ENCODE measurements at regions not wholly inside any gene's neighbourhood (a gene's known extent, or its start where the extent isn't known, plus 50 kb on each side); places are given as distances from the start of the nearest gene placed in this dataset.

- no peak overlapping the region for H2BK5ac ChIP-seq (ENCODE audit: low read length)
- H3K27ac ChIP-seq (replicated peaks; ENCODE audit: low read length) = no peak overlapping the region
- no peak for DNase-seq (ENCODE audit: low spot score)
- no peak overlapping the region for H3K18ac ChIP-seq (ENCODE audit: low read length)
- no peaks in the 10 kb centered on the region for H3K27me3 ChIP-seq (ENCODE audit: control insufficient read depth in 3 of 3, insufficient read depth in 3 of 3, low read depth in 1 of 3, low read length in 3 of 3)
- no peak overlapping the region for H3K4ac ChIP-seq (ENCODE audit: low read length)
- no peaks in the 10 kb centered on the region for H3K36me3 ChIP-seq (replicated peaks in 1 of 2; ENCODE audit: control insufficient read depth in 2 of 2, insufficient read depth in 2 of 2, low read length in 2 of 2)
- H2BK120ac ChIP-seq (ENCODE audit: low read depth, low read length) = no peak overlapping the region
- no peak overlapping the region for H3K4me3 ChIP-seq (ENCODE audit: low read length in 2 of 2)
- H3K4me1 ChIP-seq (ENCODE audit: control insufficient read depth in 2 of 2, insufficient read depth in 1 of 2, low read depth in 1 of 2, low read length in 2 of 2) = peaks cover 2 to 5% of the 10 kb centered on the region in 2 donors
- no peak overlapping the region for H2BK15ac ChIP-seq (ENCODE audit: low read length)
- no peak overlapping the region for H3K4me2 ChIP-seq (ENCODE audit: insufficient read depth, low read length, poor library complexity, severe bottlenecking)
- H2BK12ac ChIP-seq (ENCODE audit: low read length) = no peak overlapping the region
- no peak overlapping the region for H4K8ac ChIP-seq (ENCODE audit: low read depth, low read length)
- H3K79me1 ChIP-seq (ENCODE audit: low read depth, low read length) = no peaks in the 10 kb centered on the region
- no peak overlapping the region for H3K14ac ChIP-seq (ENCODE audit: low read length)
- no peak overlapping the region for H4K91ac ChIP-seq (ENCODE audit: low read depth, low read length, poor library complexity)
- no peak overlapping the region for H3K23ac ChIP-seq (ENCODE audit: low read depth, low read length, poor library complexity)
- no peak overlapping the region for H2AFZ ChIP-seq (ENCODE audit: low read length)
- no peak overlapping the region for H3K9ac ChIP-seq (ENCODE audit: low read depth, low read length, poor library complexity)
- no peaks in the 10 kb centered on the region for H3K9me3 ChIP-seq (replicated peaks in 1 of 2; ENCODE audit: control insufficient read depth in 2 of 2, insufficient read depth in 1 of 2, low read depth in 1 of 2, low read length in 2 of 2)
- whole genome bisulfite sequencing, 2 donors (ENCODE audit: extremely low coverage in 2 of 2, insufficient read length in 2 of 2, insufficient replicate concordance in 1 of 2) = no CpG with 5 or more reads among the region's 4 CpGs
- no peak overlapping the region for H2AK5ac ChIP-seq (ENCODE audit: low read depth, low read length)
Observed at GRCh38 chr2:200220251-200220650, 86.2 kb upstream of the SPATS2L start.

GRCh38 chr2:200221055-200221955 lies 85.2 kb upstream of the SPATS2L start:
- no peak for DNase-seq (ENCODE audit: low spot score)
- Histone ChIP-seq H2AK5ac (ENCODE audit: low read depth, low read length) (no peak overlapping the region), H2AFZ (ENCODE audit: low read length) (no peak overlapping the region), H3K4me1 (ENCODE audit: control insufficient read depth in 2 of 2, insufficient read depth in 1 of 2, low read depth in 1 of 2, low read length in 2 of 2) (peaks cover 2 to 5% of the 10 kb centered on the region in 2 donors), H3K9ac (ENCODE audit: low read depth, low read length, poor library complexity) (no peak overlapping the region), H3K36me3 (replicated peaks in 1 of 2; ENCODE audit: control insufficient read depth in 2 of 2, insufficient read depth in 2 of 2, low read length in 2 of 2) (no peaks in the 10 kb centered on the region), H3K18ac (ENCODE audit: low read length) (no peak overlapping the region), H2BK15ac (ENCODE audit: low read length) (no peak overlapping the region), H4K91ac (ENCODE audit: low read depth, low read length, poor library complexity) (no peak overlapping the region), H4K8ac (ENCODE audit: low read depth, low read length) (no peak overlapping the region), H2BK12ac (ENCODE audit: low read length) (no peak overlapping the region), H3K79me1 (ENCODE audit: low read depth, low read length) (no peaks in the 10 kb centered on the region), H3K4me3 (ENCODE audit: low read length in 2 of 2) (no peak overlapping the region), H3K14ac (ENCODE audit: low read length) (no peak overlapping the region), H3K27me3 (ENCODE audit: control insufficient read depth in 3 of 3, insufficient read depth in 3 of 3, low read depth in 1 of 3, low read length in 3 of 3) (no peaks in the 10 kb centered on the region), H3K4me2 (ENCODE audit: insufficient read depth, low read length, poor library complexity, severe bottlenecking) (no peak overlapping the region), H2BK5ac (ENCODE audit: low read length) (no peak overlapping the region), H3K4ac (ENCODE audit: low read length) (no peak overlapping the region), H2BK120ac (ENCODE audit: low read depth, low read length) (no peak overlapping the region), H3K27ac (replicated peaks; ENCODE audit: low read length) (no peak overlapping the region), H3K9me3 (replicated peaks in 1 of 2; ENCODE audit: control insufficient read depth in 2 of 2, insufficient read depth in 1 of 2, low read depth in 1 of 2, low read length in 2 of 2) (no peaks in the 10 kb centered on the region), H3K23ac (ENCODE audit: low read depth, low read length, poor library complexity) (no peak overlapping the region)
- WGBS, 2 donors (ENCODE audit: extremely low coverage in 2 of 2, insufficient read length in 2 of 2, insufficient replicate concordance in 1 of 2) = no CpG with 5 or more reads among the region's 4 CpGs

DNA sequence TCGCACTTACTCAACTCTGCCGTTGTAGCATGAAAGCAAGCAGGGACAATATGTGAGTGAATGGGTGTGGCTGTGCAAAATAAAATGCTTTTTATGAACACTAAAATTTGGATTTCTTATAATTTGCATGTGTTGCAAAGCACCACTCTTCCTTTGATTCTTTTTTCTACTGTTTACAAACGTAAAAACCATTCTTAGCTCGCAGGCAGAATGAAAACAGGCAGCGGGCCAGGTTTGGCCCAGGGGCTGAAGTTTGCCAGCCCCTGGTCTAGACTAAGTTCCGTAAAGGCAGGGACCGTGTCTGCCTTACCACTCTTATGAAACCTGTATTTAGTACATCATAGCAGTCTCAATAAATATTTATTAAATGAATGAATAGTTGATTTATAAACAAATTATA lies 83.7 kb upstream of the SPATS2L start:
- H2BK120ac ChIP-seq (ENCODE audit: low read depth, low read length) = no peak overlapping the region

GRCh38 chr2:200223205-200223784 lies 83.2 kb upstream of the SPATS2L start:
- H3K79me1 ChIP-seq (ENCODE audit: low read depth, low read length) = no peaks in the 10 kb centered on the region
- no peak overlapping the region for H3K27ac ChIP-seq (replicated peaks; ENCODE audit: low read length)

More for the DNA sequence above, 83.7 kb upstream of the SPATS2L start:
- Histone ChIP-seq H3K27me3 (ENCODE audit: control insufficient read depth in 3 of 3, insufficient read depth in 3 of 3, low read depth in 1 of 3, low read length in 3 of 3) (no peaks in the 10 kb centered on the region), H3K4me3 (ENCODE audit: low read length in 2 of 2) (no peak overlapping the region), H3K79me1 (ENCODE audit: low read depth, low read length) (no peaks in the 10 kb centered on the region), H3K27ac (replicated peaks; ENCODE audit: low read length) (no peak overlapping the region), H3K9ac (ENCODE audit: low read depth, low read length, poor library complexity) (no peak overlapping the region), H3K4me2 (ENCODE audit: insufficient read depth, low read length, poor library complexity, severe bottlenecking) (no peak overlapping the region), H4K91ac (ENCODE audit: low read depth, low read length, poor library complexity) (no peak overlapping the region), H3K4me1 (ENCODE audit: control insufficient read depth in 2 of 2, insufficient read depth in 1 of 2, low read depth in 1 of 2, low read length in 2 of 2) (peaks cover 2 to 5% of the 10 kb centered on the region in 2 donors), H3K23ac (ENCODE audit: low read depth, low read length, poor library complexity) (no peak overlapping the region), H3K9me3 (replicated peaks in 1 of 2; ENCODE audit: control insufficient read depth in 2 of 2, insufficient read depth in 1 of 2, low read depth in 1 of 2, low read length in 2 of 2) (no peaks in the 10 kb centered on the region), H2BK5ac (ENCODE audit: low read length) (no peak overlapping the region), H3K36me3 (replicated peaks in 1 of 2; ENCODE audit: control insufficient read depth in 2 of 2, insufficient read depth in 2 of 2, low read length in 2 of 2) (no peaks in the 10 kb centered on the region), H3K14ac (ENCODE audit: low read length) (no peak overlapping the region), H3K4ac (ENCODE audit: low read length) (no peak overlapping the region), H2BK15ac (ENCODE audit: low read length) (no peak overlapping the region), H4K8ac (ENCODE audit: low read depth, low read length) (no peak overlapping the region), H2AK5ac (ENCODE audit: low read depth, low read length) (no peak overlapping the region), H3K18ac (ENCODE audit: low read length) (no peak overlapping the region), H2AFZ (ENCODE audit: low read length) (no peak overlapping the region), H2BK12ac (ENCODE audit: low read length) (no peak overlapping the region)
- WGBS, 2 donors (ENCODE audit: extremely low coverage in 2 of 2, insufficient read length in 2 of 2, insufficient replicate concordance in 1 of 2) = no CpG with 5 or more reads among the region's 7 CpGs
- no peak for DNase-seq (ENCODE audit: low spot score)

More at GRCh38 chr2:200223205-200223784, 83.2 kb upstream of the SPATS2L start:
- Histone ChIP-seq H2BK12ac (ENCODE audit: low read length) (no peak overlapping the region), H3K9ac (ENCODE audit: low read depth, low read length, poor library complexity) (no peak overlapping the region), H3K4me3 (ENCODE audit: low read length in 2 of 2) (no peak overlapping the region), H2BK120ac (ENCODE audit: low read depth, low read length) (no peak overlapping the region), H3K18ac (ENCODE audit: low read length) (no peak overlapping the region), H3K4ac (ENCODE audit: low read length) (no peak overlapping the region), H3K9me3 (replicated peaks in 1 of 2; ENCODE audit: control insufficient read depth in 2 of 2, insufficient read depth in 1 of 2, low read depth in 1 of 2, low read length in 2 of 2) (no peaks in the 10 kb centered on the region), H4K91ac (ENCODE audit: low read depth, low read length, poor library complexity) (no peak overlapping the region), H2AFZ (ENCODE audit: low read length) (no peak overlapping the region), H2AK5ac (ENCODE audit: low read depth, low read length) (no peak overlapping the region), H3K27me3 (ENCODE audit: control insufficient read depth in 3 of 3, insufficient read depth in 3 of 3, low read depth in 1 of 3, low read length in 3 of 3) (no peaks in the 10 kb centered on the region), H3K36me3 (replicated peaks in 1 of 2; ENCODE audit: control insufficient read depth in 2 of 2, insufficient read depth in 2 of 2, low read length in 2 of 2) (no peaks in the 10 kb centered on the region), H4K8ac (ENCODE audit: low read depth, low read length) (no peak overlapping the region), H2BK15ac (ENCODE audit: low read length) (no peak overlapping the region), H2BK5ac (ENCODE audit: low read length) (no peak overlapping the region), H3K4me2 (ENCODE audit: insufficient read depth, low read length, poor library complexity, severe bottlenecking) (no peak overlapping the region), H3K23ac (ENCODE audit: low read depth, low read length, poor library complexity) (no peak overlapping the region), H3K14ac (ENCODE audit: low read length) (no peak overlapping the region), H3K4me1 (ENCODE audit: control insufficient read depth in 2 of 2, insufficient read depth in 1 of 2, low read depth in 1 of 2, low read length in 2 of 2) (peaks cover 2 to 5% of the 10 kb centered on the region in 2 donors)
- no CpG with 5 or more reads among the region's 3 CpGs for WGBS, 2 donors (ENCODE audit: extremely low coverage in 2 of 2, insufficient read length in 2 of 2, insufficient replicate concordance in 1 of 2)
- no peak for DNase-seq (ENCODE audit: low spot score)

Data from neuronal stem cell (in vitro differentiated cells).